HCT116 (cell line): ENCODE measurements at regions not wholly inside any gene's neighbourhood (a gene's known extent, or its start where the extent isn't known, plus 50 kb on each side); places are given as distances from the start of the nearest gene placed in this dataset.

Experiments used
- CEBPB ChIP-seq: IDR thresholded peaks from 2 replicates; pipeline ENCODE4 v1.6.1; 2012; ENCODE audit warnings: low read depth
- CTCF ChIP-seq, 3 experiments: fragments of 200-600 bp in 1 of 3; sonication (generic) in 1 of 3; IDR thresholded peaks in 2 of 3; conservative IDR thresholded peaks in 1 of 3; 2 replicates each; pipeline ENCODE4 v1.5.1; 2012 to 2017; ENCODE audit warnings: low read depth in 2 of 3, low read length in 2 of 3, antibody characterized with exemption in 1 of 3, borderline replicate concordance in 1 of 3, control low read depth in 1 of 3, mild to moderate bottlenecking in 1 of 3, mixed read lengths in 1 of 3, mixed run types in 1 of 3, moderate library complexity in 1 of 3; ENCODE audit not compliant: insufficient read depth in 1 of 3
- YY1 ChIP-seq: IDR thresholded peaks from 2 replicates; pipeline ENCODE4 v1.6.1; 2011; ENCODE audit warnings: low read length, low read depth, moderate library complexity, mild to moderate bottlenecking; ENCODE audit not compliant: insufficient replicate concordance; ENCODE audit errors: extremely low read depth
- ZBTB33 ChIP-seq: IDR thresholded peaks from 2 replicates; pipeline ENCODE4 v1.6.1; 2011; ENCODE audit warnings: mild to moderate bottlenecking, low read length, moderate library complexity; ENCODE audit not compliant: insufficient replicate concordance; ENCODE audit errors: extremely low read depth

GRCh38 chr13:23510544-23510916, 59.7 kb upstream of the TNFRSF19 start:
- TF ChIP-seq CTCF (IDR thresholded peaks at IDR 0.05 in 2 of 3, conservative IDR thresholded peaks at IDR 0.05 in 1 of 3; ENCODE audit: borderline replicate concordance in 1 of 3, insufficient read depth in 1 of 3, low read depth in 2 of 3, low read length in 2 of 3) (no peak), ZBTB33 (no peak), YY1 (no peak), CEBPB (no peak)
